Activated CD4-positive, alpha-beta memory T cell treated with anti-CD3 and anti-CD28 coated beads, Interleukin-2, amount 10 ng/mL, durations not matched to agents 7 days and 5 days (primary cell): ENCODE measurements at regions not wholly inside any gene's neighbourhood (a gene's known extent, or its start where the extent isn't known, plus 50 kb on each side); places are given as distances from the start of the nearest gene placed in this dataset.

ENCODE experiments used
- CTCF ChIA-PET: fragments of 350-600 bp; sonication (Branson Sonifier 250); formaldehyde crosslinking; loops from one replicate; lab custom pipeline; 2021; ENCODE audit warnings: antibody characterized with exemption, inconsistent platforms; lab: Charles Lee
- POLR2A ChIA-PET: fragments of 350-600 bp; sonication (Branson Sonifier 250); formaldehyde crosslinking; loops from one replicate; lab custom pipeline; 2021; ENCODE audit warnings: antibody characterized with exemption; lab: Charles Lee
- DNase-seq: peaks from one replicate; pipeline ENCODE4 v3.0.0-alpha.2; 2020
- H3K27ac Mint-ChIP-seq: one replicate; pipeline ENCODE4 v1.8.0; 2021; ENCODE audit warnings: mild to moderate bottlenecking, mixed read lengths
- H3K27me3 Mint-ChIP-seq: one replicate; pipeline ENCODE4 v1.8.0; 2021; ENCODE audit warnings: mixed read lengths
- H3K36me3 Mint-ChIP-seq: one replicate; pipeline ENCODE4 v1.8.0; 2021; ENCODE audit warnings: low read depth, mixed read lengths
- H3K4me1 Mint-ChIP-seq: one replicate; pipeline ENCODE4 v1.8.0; 2021; ENCODE audit warnings: mixed read lengths
- H3K4me3 Mint-ChIP-seq: one replicate; pipeline ENCODE4 v1.8.0; 2021; ENCODE audit warnings: mild to moderate bottlenecking, mixed read lengths
- H3K9me3 Mint-ChIP-seq: one replicate; pipeline ENCODE4 v1.8.0; 2021; ENCODE audit warnings: mixed read lengths

DNA sequence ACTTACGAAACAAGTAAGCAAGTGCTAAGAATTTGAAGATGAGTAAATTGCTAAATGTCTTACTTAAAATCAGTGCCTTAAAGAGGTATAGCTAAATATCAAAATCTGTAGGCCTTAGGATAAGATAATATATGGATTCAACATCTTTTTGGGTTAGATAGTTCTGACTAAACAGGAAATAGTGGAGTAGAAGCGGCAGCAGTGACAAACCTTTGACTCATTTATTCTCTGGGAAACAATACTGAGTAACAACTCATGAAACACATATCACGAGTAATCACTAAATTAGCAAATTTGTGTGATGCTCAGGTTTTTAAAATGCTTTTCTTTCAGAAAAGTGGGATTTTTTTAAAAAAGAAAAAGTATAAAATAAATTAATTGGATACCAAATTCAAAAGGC is 762.1 kb upstream of the TYRP1 start:
- H3K36me3 Mint-ChIP-seq = no peaks in the 10 kb centered on the region
- peaks cover 11% of the 10 kb centered on the region for H3K9me3 Mint-ChIP-seq
- H3K27me3 Mint-ChIP-seq = no peaks in the 10 kb centered on the region
- H3K4me3 Mint-ChIP-seq = no peak overlapping the region
- DNase-seq = no peak
- no peaks in the 10 kb centered on the region for H3K4me1 Mint-ChIP-seq
- CTCF ChIA-PET = no interaction called here
- POLR2A ChIA-PET = no interaction called here
- H3K27ac Mint-ChIP-seq = no peak overlapping the region

GRCh38 chr9:11931751-11932150 is 761.4 kb upstream of the TYRP1 start:
- peaks cover 15% of the 10 kb centered on the region for H3K9me3 Mint-ChIP-seq
- ChIA-PET CTCF (no interaction called here), POLR2A (no interaction called here)
- no peak for DNase-seq
- H3K4me3 Mint-ChIP-seq = no peak overlapping the region
- no peaks in the 10 kb centered on the region for H3K4me1 Mint-ChIP-seq
- no peaks in the 10 kb centered on the region for H3K36me3 Mint-ChIP-seq
- no peaks in the 10 kb centered on the region for H3K27me3 Mint-ChIP-seq
- no peak overlapping the region for H3K27ac Mint-ChIP-seq

GRCh38 chr9:11933926-11934325 is 759.3 kb upstream of the TYRP1 start:
- Mint-ChIP-seq H3K9me3 (peaks cover 9% of the 10 kb centered on the region), H3K27ac (no peak overlapping the region), H3K4me3 (no peak overlapping the region), H3K36me3 (no peaks in the 10 kb centered on the region), H3K4me1 (no peaks in the 10 kb centered on the region), H3K27me3 (no peaks in the 10 kb centered on the region)
- no peak for DNase-seq
- CTCF ChIA-PET = no interaction called here
- POLR2A ChIA-PET = no interaction called here

- Mint-ChIP-seq H3K36me3 (no peaks in the 10 kb centered on the region), H3K27me3 (no peaks in the 10 kb centered on the region), H3K27ac (no peak overlapping the region), H3K9me3 (peaks cover 28% of the 10 kb centered on the region), H3K4me1 (no peaks in the 10 kb centered on the region), H3K4me3 (no peak overlapping the region)
- ChIA-PET POLR2A (no interaction called here), CTCF (no interaction called here)
- no peak for DNase-seq
Observed at GRCh38 chr9:11946531-11946930, 746.7 kb upstream of the TYRP1 start.

DNA sequence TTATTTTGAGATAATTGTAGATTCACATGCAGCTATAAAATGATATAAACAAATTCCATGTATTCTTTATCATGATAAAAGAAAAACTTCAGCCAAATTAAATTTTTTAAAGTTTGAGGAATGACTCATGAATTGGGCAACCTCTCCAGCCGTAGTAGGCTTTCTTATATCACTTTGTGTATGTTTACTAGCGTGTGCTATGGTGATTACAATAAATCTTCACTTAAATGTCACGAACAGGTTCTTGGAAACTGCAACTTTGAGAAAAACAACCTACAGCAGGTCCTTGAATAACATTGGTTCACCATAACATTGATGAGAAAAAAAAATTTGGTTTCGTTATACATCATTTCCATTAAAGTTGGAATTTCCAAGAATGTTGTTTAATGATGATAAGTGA is 730.9 kb upstream of the TYRP1 start:
- CTCF ChIA-PET = no interaction called here
- Mint-ChIP-seq H3K9me3 (peaks cover 20% of the 10 kb centered on the region), H3K27me3 (no peaks in the 10 kb centered on the region), H3K27ac (no peak overlapping the region), H3K36me3 (no peaks in the 10 kb centered on the region), H3K4me1 (no peaks in the 10 kb centered on the region), H3K4me3 (no peak overlapping the region)
- DNase-seq = no peak
- POLR2A ChIA-PET = no interaction called here

DNA sequence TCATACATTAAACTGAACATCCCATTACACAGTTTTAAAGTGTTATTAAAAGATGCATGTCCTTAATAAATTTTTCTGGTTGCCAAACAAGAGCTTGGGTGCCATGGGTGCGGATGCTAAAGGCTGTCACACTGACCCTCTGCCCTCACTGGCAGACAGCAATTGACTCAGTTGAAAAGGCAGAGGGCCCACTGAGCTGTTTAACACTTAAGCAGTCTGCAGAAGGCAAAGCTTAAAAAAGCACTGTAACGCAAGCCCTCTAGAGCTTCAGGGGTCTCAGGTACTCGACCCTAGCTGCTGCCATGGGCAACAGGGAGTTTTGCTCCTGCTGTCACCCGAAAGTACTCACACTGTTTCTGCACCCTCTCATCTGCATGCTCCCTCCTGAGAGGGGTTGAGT is 726.4 kb upstream of the TYRP1 start:
- no peaks in the 10 kb centered on the region for H3K4me1 Mint-ChIP-seq
- no peak overlapping the region for H3K4me3 Mint-ChIP-seq
- no peak for DNase-seq
- no peak overlapping the region for H3K27ac Mint-ChIP-seq
- POLR2A ChIA-PET = no interaction called here
- H3K9me3 Mint-ChIP-seq = peaks cover 11% of the 10 kb centered on the region
- no peaks in the 10 kb centered on the region for H3K36me3 Mint-ChIP-seq
- CTCF ChIA-PET = no interaction called here
- no peaks in the 10 kb centered on the region for H3K27me3 Mint-ChIP-seq

GRCh38 chr9:11968631-11969030 is 724.6 kb upstream of the TYRP1 start:
- Mint-ChIP-seq H3K27ac (no peak overlapping the region), H3K27me3 (no peaks in the 10 kb centered on the region)

DNA sequence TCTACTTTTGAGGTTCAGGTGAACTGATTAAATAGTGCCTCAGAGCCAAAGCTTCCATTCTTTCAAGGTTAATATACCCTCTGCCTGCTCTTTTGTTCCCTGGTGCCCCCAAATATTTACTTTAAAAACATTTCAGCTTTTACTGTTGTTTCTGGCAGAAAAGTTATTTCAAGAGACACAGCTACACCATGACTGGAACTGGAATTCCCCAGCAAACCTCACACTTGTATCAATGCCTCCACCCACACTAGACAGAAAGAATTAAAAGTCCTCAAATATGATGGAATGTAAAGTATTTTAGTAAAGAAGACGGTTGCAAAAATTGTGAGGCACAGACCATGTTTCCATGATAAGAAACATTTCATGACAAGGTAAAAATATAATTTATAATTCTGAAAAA is 720.2 kb upstream of the TYRP1 start:
- POLR2A ChIA-PET = no interaction called here
- H3K4me1 Mint-ChIP-seq = no peaks in the 10 kb centered on the region
- no peak for DNase-seq
- no peaks in the 10 kb centered on the region for H3K27me3 Mint-ChIP-seq
- no peaks in the 10 kb centered on the region for H3K36me3 Mint-ChIP-seq
- H3K27ac Mint-ChIP-seq = no peak overlapping the region
- CTCF ChIA-PET = no interaction called here
- H3K9me3 Mint-ChIP-seq = peaks cover 5% of the 10 kb centered on the region
- no peak overlapping the region for H3K4me3 Mint-ChIP-seq

More at GRCh38 chr9:11968631-11969030, 724.6 kb upstream of the TYRP1 start:
- Mint-ChIP-seq H3K36me3 (no peaks in the 10 kb centered on the region), H3K9me3 (peaks cover 7% of the 10 kb centered on the region), H3K4me1 (no peaks in the 10 kb centered on the region), H3K4me3 (no peak overlapping the region)
- DNase-seq = no peak
- POLR2A ChIA-PET = no interaction called here
- CTCF ChIA-PET = no interaction called here

DNA sequence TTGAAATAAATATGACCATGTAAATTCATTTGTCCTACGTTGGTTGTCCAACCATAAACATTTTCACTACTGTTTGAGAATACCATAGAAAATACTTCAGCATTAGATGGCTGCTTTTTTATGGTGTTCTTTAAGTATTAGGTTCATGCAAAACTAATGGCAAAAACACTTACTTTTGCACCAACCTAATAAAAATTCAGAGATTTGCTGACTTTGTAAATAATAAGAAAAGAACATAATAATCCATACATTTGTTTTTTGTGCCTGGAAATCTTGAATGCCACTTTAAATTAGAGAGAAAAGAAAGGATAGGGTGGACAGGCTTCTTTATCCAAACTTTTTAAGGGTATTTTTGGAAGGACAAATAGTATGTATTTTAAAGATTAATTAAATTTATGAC is 719.7 kb upstream of the TYRP1 start:
- DNase-seq = no peak
- Mint-ChIP-seq H3K9me3 (peaks cover 5% of the 10 kb centered on the region), H3K4me1 (no peaks in the 10 kb centered on the region), H3K27me3 (no peaks in the 10 kb centered on the region), H3K27ac (no peak overlapping the region), H3K4me3 (no peak overlapping the region), H3K36me3 (no peaks in the 10 kb centered on the region)
- ChIA-PET CTCF (no interaction called here), POLR2A (no interaction called here)

GRCh38 chr9:11992866-11993265 is 700.3 kb upstream of the TYRP1 start:
- Mint-ChIP-seq H3K9me3 (peaks cover 2% of the 10 kb centered on the region), H3K27ac (no peak overlapping the region), H3K4me1 (no peaks in the 10 kb centered on the region), H3K36me3 (no peaks in the 10 kb centered on the region), H3K4me3 (no peak overlapping the region), H3K27me3 (no peaks in the 10 kb centered on the region)
- POLR2A ChIA-PET = no interaction called here
- CTCF ChIA-PET = no interaction called here
- no peak for DNase-seq

- POLR2A ChIA-PET = no interaction called here
- no peaks in the 10 kb centered on the region for H3K36me3 Mint-ChIP-seq
- no peaks in the 10 kb centered on the region for H3K27me3 Mint-ChIP-seq
- H3K9me3 Mint-ChIP-seq = peaks cover 21% of the 10 kb centered on the region
- no peaks in the 10 kb centered on the region for H3K4me1 Mint-ChIP-seq
- H3K27ac Mint-ChIP-seq = no peak overlapping the region
- no peak overlapping the region for H3K4me3 Mint-ChIP-seq
- CTCF ChIA-PET = no interaction called here
- DNase-seq = no peak
Observed at GRCh38 chr9:12014488-12014887, 678.7 kb upstream of the TYRP1 start.

GRCh38 chr9:12054235-12054634 is 639.0 kb upstream of the TYRP1 start:
- no peak overlapping the region for H3K27ac Mint-ChIP-seq
- H3K4me3 Mint-ChIP-seq = no peak overlapping the region
- H3K27me3 Mint-ChIP-seq = no peaks in the 10 kb centered on the region
- POLR2A ChIA-PET = no interaction called here
- no peaks in the 10 kb centered on the region for H3K4me1 Mint-ChIP-seq
- no peak for DNase-seq
- CTCF ChIA-PET = no interaction called here
- peaks cover 14% of the 10 kb centered on the region for H3K9me3 Mint-ChIP-seq
- no peaks in the 10 kb centered on the region for H3K36me3 Mint-ChIP-seq

GRCh38 chr9:12056874-12057273 is 636.3 kb upstream of the TYRP1 start:
- Mint-ChIP-seq H3K4me3 (no peak overlapping the region), H3K9me3 (peaks cover 19% of the 10 kb centered on the region), H3K27ac (no peak overlapping the region), H3K4me1 (no peaks in the 10 kb centered on the region), H3K27me3 (no peaks in the 10 kb centered on the region), H3K36me3 (no peaks in the 10 kb centered on the region)
- DNase-seq = no peak
- ChIA-PET CTCF (no interaction called here), POLR2A (no interaction called here)

DNA sequence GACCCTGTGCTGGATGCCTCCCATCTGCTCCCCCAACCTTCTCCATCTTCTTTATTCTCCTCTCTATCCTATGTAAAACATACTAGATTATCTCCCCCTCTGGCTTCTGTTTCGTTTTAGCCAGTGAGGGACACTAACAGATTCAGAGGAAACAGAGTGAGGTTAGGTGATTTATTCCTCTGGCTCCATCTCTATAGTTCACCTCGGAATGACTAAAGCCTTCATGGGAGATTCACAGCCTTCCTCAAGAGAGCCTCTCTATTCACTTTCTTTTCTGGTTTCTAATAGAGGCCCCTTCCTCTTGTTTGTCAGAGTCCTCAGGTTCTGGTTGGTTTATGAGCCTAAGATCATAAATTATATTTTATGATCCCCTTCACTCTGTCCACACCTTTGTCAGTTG is 633.1 kb upstream of the TYRP1 start:
- Mint-ChIP-seq H3K27ac (no peak overlapping the region), H3K4me1 (no peaks in the 10 kb centered on the region), H3K27me3 (no peaks in the 10 kb centered on the region), H3K36me3 (no peaks in the 10 kb centered on the region), H3K4me3 (no peak overlapping the region), H3K9me3 (peaks cover 14% of the 10 kb centered on the region)
- ChIA-PET CTCF (no interaction called here), POLR2A (no interaction called here)
- no peak for DNase-seq

DNA sequence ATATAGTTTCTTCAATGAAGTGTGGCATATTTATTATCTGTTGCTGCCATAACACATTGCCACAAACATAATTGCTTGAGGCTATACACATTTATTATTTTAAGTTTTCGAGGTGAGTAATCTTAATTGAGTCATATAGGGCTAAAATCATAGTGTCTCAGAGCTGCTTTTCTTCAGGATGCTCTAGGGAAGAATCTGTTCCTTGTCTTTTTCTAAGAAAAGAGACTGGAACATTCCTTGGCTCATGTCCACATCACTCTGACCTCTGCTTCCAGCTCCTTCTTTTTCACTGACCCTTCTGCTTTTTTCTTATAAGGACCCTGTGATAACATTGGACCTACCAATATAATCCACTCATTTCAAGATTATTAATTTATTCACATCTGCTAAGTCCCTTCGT is 632.4 kb upstream of the TYRP1 start:
- POLR2A ChIA-PET = no interaction called here
- H3K27me3 Mint-ChIP-seq = no peaks in the 10 kb centered on the region
- CTCF ChIA-PET = no interaction called here
- no peak for DNase-seq
- no peak overlapping the region for H3K27ac Mint-ChIP-seq
- H3K4me3 Mint-ChIP-seq = no peak overlapping the region
- H3K36me3 Mint-ChIP-seq = no peaks in the 10 kb centered on the region
- no peaks in the 10 kb centered on the region for H3K4me1 Mint-ChIP-seq
- peaks cover 14% of the 10 kb centered on the region for H3K9me3 Mint-ChIP-seq
